Spleen (tissue), 7 donors: ENCODE measurements at regions not wholly inside any gene's neighbourhood (a gene's known extent, or its start where the extent isn't known, plus 50 kb on each side); places are given as distances from the start of the nearest gene placed in this dataset.

Source experiments
- CTCF ChIP-seq, 11 experiments: fragments of 200-600 bp in 7 of 11; fragments of 450-650 bp in 4 of 11; sonication (generic) in 4 of 11; IDR thresholded peaks in 8 of 11; conservative IDR thresholded peaks in 3 of 11; 1 replicate in 7 of 11; 2 replicates in 4 of 11; pipeline versions ENCODE4 v1.4.0 to v1.8.0; 2016 to 2021; ENCODE audit warnings: antibody characterized with exemption in 11 of 11, inconsistent platforms in 4 of 11, mild to moderate bottlenecking in 1 of 11
- POLR2A ChIP-seq, 3 donors: fragments of 450-650 bp; IDR thresholded peaks; one replicate each; pipeline ENCODE4 v1.5.1; 2017; ENCODE audit warnings: antibody characterized with exemption in 3 of 3, mild to moderate bottlenecking in 1 of 3
- POLR2AphosphoS5 ChIP-seq, 3 donors: sonication (generic); formaldehyde crosslinking; IDR thresholded peaks; one replicate each; pipeline ENCODE4 v1.5.1; 2017; ENCODE audit warnings: antibody characterized with exemption in 3 of 3
- donor health status: DM: no; HTN: no; CAD: no; lungs with moderate emphysema.
- donor health status: DM: no; HTN: no; CAD: no.
- donor health status: DM: no; HTN: no; CAD: no.

GRCh38 chr9:29311221-29311620 lies 1737.9 kb upstream of the C9orf72 start:
- TF ChIP-seq CTCF (IDR thresholded peaks at IDR 0.05 in 8 of 11, conservative IDR thresholded peaks at IDR 0.05 in 3 of 11) (no peak), POLR2A (IDR thresholded peaks at IDR 0.05) (no peak), POLR2AphosphoS5 (IDR thresholded peaks at IDR 0.05) (no peak)
